DMS 273 (cell line): ENCODE measurements at regions not wholly inside any gene's neighbourhood (a gene's known extent, or its start where the extent isn't known, plus 50 kb on each side); places are given as distances from the start of the nearest gene placed in this dataset.

Experiments
- DNase-seq: peaks from one replicate; lab custom pipeline; 2025; ENCODE audit not compliant: unreplicated experiment; lab: John Stamatoyannopoulos, UW

DNA sequence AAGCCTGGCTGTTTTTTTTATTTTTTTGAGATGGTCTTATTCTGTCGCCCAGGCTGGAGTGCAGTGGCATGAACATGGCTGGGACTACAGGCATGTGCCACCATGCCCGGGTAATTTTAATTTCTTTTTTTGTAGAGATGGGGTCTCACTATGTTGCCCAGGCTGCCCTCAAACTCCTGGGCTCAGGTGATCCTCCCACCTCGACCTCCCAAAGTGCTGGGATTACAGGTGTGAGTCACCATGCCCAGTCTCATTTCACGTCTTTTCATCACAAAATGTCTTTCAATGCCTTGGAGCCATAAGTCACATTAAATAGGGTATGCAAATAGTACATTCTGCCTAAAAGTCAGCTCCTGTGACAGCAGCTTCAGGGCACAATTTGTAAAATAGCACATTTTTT lies 52.8 kb downstream of the SOX2 start:
- DNase-seq = no peak

DNA sequence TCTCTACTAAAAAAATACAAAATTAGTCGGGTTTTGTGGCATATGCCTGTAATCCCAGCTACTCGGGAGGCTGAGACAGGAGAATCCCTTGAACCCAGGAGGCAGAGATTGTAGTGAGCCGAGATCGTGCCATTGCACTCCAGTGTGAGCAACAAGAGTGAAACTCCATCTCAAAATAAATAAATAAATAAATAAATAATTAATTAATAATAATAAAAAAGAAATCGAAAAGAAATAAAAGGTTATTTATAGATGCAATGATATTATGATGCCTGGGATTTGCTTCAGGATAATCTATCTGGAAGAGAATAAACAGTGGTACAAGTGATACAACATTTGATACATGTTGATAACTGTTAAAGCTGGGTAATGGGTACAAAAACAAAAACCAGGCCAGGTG lies 58.6 kb downstream of the SOX2 start:
- DNase-seq = no peak

DNA sequence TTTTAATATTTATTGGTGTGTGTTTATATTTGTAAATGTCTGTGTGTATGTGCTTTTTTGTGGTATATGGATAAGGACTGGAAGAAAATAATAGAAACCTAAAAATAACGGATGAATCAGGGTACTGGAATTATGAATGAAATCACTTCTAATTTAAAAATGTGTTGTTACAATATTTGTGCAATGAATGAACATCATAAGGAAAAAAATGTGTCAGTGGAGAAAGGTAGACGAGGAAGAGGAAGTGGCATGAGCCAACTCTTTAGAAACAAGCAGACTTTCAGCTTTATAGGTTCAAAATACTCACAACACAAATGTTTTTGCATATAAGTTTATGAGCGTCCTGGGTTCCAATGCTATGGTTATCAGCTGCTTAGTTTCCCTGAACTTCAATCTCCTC lies 59.4 kb downstream of the SOX2 start:
- no peak for DNase-seq

DNA sequence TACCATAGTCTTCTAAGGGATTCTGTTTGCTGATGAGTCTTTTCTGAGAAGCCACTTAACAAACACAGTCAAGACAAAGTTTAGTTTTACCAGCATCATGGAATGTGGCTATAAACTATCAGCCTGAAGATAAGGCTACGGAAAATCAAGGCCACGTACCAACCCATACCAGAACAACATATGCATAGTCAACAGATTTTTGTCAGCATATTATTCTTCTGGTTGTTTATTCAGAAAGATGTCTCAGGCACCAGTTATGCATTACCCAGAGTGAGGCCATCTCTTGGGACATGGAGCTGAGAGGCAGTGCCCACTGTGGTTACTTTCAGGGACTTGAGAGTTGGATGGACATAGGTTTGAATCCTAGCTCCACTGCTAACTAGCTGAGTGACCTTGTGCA lies 60.4 kb downstream of the SOX2 start:
- no peak for DNase-seq

- no peak for DNase-seq
These were observed 62.2 kb downstream of the SOX2 start for GRCh38 chr3:181773921-181774320.

- DNase-seq = no peak
These were observed 70.7 kb downstream of the SOX2 start for GRCh38 chr3:181782306-181782954.

DNA sequence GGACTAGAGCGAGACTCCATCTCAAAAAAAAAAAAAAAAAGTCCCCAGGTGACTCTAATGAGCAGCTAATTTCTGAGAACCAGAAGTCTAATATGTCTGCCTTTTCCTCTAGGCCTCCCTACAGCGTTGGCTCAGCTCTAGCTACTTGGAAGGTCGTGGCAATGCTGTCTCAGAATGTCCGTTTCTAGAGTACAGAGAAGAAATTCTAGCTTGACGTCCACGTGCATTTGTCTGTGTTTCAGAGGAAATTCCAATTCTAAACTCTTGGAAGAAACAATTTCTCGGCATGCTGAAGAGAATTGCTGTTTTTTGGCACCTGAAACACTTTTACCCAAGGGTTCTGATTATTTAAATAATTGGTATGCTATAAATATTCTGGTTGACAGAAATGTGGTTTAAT lies 78.8 kb downstream of the SOX2 start:
- no peak for DNase-seq

DNA sequence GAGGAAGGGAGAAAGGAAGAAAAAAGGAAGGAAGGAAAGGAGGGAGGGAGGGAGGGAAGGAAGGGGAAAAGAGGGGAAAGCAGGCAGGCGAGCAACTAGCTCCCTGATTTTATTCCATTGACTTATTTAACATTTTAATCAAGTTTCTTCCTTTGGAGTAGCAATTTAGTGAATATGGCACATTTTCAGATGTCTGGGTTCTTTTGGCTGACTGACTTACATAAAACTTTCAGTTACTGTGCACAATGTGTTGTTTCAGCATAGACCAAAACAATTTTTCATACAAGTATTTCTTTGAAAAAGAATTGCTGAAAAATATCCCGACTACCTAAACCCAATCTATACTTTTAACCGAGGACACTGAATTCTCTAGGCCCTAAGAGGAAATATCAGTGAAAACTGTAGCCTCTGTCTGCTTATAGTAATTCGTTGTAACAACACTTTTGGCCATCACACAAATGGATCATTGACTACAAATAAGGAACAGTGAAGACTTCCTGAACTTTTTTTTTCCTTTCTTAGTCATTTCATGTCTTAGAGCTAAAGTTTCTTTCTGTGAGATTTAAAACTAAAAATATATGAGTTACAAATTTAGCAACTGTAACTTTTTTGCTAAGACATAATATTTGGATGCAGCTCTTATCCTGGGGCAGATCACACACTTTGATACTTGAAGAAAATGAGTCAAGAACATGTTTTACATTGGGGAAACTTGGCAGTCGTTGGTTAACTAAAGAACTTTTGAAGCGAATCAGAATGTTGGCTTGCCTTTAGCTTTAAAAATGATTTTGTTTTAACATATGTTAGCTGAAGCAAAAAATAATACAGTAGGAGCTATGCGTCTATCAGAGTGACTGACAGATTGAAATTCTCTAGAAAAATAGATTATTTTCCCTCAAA lies 79.6 kb downstream of the SOX2 start:
- DNase-seq = no peak

GRCh38 chr3:181793006-181793405 lies 81.3 kb downstream of the SOX2 start:
- DNase-seq = no peak

DNA sequence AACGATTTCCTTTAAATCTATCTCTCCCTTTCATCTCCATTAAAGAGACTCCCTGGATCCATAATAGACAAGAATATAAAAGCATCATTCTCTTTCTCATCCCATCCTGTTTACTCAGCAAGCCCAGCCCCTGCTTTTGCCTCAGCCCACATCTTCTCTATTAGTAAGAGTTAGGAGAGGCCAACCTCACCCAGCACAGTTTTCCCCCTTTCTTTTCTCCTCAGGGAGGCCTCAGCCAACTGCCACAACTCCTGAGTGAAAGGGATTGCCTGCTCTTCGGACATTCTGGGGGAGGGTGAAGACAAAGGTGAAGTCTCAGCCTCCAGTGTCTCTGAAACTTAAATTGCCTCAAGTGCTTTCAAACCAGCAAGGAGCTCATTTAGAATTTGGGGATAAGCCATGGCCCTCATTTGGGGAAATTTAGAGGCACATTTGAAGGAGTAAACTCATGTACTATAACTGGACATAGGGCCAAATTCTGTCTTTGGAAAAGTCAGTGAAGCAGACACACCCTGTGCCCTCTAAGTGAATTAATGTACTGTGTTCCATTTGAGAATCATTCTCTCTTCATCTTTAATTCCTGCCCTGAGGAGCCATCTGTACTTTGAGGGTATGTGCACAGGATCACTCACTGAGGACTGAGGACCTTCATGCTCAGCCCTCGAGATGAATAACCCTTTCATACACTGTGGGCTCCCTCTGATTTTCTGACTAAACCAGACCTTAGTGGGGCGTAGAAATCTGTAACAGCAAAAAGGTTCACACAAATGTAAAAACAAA lies 82.5 kb downstream of the SOX2 start:
- no peak for DNase-seq

GRCh38 chr3:181796641-181797040 lies 84.9 kb downstream of the SOX2 start:
- DNase-seq = no peak

DNA sequence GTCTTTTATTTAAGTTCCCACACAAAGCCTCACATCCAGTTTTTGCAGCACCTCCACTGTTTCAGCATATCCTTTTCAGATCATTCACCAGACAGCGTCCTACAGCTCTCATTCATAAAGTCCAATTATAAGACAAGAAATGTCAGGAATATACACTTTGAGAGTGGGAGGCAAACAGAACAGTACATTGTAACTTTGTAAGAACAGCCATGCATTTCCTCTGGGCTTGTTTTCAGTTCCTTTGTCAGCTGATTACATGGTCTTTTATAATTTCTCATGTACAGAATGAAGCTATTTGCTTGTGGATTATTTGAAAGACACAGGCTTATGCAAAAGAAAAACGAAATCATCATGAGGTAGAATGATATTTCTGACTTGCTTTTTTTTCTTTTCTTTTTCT lies 85.7 kb downstream of the SOX2 start:
- DNase-seq = no peak

- no peak for DNase-seq
These were observed 94.0 kb downstream of the SOX2 start for GRCh38 chr3:181805703-181806102.

DNA sequence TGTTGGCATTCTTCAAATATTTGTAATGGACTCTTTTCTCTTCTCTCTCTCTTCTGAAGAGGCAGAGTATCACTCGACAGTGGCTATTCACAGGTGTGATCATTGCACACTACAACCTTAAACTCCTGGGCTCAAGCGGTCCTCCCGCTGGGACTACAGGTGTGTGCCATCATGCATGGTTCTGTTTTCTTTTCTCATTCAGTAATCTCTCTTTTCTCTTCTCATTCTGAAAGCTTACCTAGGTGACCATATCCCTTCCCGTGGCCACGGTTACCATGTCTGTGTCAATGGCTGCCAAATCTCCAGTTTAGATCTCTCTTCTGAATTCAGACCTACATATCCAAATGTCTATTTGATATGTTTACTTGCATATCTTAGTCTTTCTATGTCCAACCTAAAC lies 96.3 kb downstream of the SOX2 start:
- no peak for DNase-seq

- no peak for DNase-seq
These were observed 112.0 kb downstream of the SOX2 start for GRCh38 chr3:181823716-181824115.

GRCh38 chr3:181824961-181825360 lies 113.2 kb downstream of the SOX2 start:
- no peak for DNase-seq

- DNase-seq = peak; percentile 10
These were observed 127.6 kb downstream of the SOX2 start for GRCh38 chr3:181839039-181839915.

- no peak for DNase-seq
These were observed 128.2 kb downstream of the SOX2 start for GRCh38 chr3:181839916-181840297.

DNA sequence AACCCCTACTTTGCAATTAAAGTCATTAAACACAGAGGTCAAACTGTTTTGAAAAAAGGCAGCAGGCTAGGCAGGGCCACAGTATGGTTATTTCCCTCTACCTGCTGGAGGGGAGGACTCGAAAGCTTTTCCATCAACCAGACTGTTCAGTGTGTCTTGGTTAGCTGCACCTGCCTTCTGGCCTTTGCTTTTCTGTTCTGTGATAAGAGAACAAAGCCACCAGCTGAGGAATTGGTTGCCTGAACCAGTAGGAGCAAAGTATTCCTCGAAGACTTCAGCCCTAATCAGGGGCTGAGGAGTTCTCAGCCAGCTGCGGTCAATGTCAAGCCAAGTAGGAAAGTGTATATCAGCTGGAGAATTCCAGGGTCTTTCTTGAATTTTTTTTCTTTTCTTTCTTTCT lies 132.5 kb downstream of the SOX2 start:
- DNase-seq = no peak

DNA sequence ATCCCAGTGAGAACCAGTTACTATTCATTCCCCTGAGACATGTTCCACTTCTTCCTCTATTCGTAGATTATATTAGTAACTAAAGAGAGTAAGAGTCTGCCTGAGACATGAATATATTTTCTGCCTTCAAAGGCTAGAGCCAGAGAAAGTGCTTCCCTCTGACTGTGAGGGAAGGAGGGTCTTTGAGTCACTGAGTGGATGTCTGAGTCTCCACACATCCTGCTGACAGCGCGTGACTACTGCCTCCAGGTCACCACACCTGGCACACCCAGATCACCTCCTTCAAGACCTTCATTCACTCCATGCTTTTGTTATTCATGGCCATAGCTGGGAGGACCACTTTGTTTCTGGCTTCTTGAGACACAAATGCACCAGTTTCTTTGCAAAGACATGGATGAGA lies 135.6 kb downstream of the SOX2 start:
- DNase-seq = no peak

DNA sequence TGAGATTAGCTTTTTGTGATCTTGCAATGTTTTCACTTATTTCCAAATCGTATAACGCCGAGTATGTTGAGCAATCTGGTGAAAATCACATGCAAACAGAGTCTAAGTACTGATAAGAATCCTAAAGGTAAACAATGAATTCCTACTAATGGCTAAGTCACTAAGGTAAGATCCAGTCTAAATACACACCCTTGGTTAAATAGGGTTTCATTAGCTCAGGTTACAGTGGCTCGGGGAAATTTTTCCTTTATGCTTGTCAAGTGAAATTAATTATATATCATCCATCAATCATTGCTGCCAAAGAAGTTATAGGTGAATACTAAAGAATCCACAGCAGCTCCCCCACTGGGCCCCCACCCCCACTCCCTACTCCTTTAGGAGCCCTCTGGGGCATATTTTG lies 139.3 kb downstream of the SOX2 start:
- DNase-seq = no peak
